ENCODE measurements at regions not wholly inside any gene's neighbourhood (a gene's known extent, or its start where the extent isn't known, plus 50 kb on each side); places are given as distances from the start of the nearest gene placed in this dataset.

DNA sequence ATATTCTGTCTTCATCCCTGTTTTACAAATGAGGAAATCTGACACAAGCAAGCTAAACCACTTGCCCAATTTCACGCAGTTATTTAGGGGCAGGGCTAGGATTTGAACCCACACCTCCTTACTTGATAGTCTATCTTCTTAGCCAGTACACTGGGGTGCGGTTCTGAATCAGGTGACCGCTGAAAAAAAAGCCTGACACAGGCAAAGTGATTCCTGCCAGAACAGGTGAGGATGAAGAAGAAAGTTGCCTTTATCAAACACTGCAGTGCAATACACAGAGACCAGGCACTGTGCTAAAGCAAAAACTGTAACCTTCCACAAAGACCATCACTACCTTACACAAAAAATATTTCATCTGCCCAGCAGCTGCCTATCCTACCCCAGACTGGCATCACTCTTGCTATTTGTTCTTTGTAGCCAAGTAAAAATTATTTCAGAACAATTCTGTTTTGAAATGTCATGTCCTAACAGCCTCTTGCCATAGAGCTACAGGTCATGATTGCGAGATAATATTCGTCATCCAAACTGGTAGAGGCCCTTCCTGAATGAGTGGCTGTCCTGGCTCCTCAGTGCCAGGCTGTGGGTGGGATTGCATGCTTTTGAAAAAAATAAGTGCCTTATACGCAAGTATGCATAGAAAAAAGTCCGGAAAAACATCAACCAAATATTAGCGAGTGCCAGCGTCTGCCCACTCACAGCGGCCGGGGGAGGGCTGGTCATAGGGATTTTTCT, 142.3 kb upstream of the TPM1 start:
- TF ChIP-seq EZH2 (IDR thresholded peaks at IDR 0.05; ENCODE audit: low read depth): no peak
- TF ChIP-seq CTCF (conservative IDR thresholded peaks at IDR 0.05): no peak
